ENCODE measurements at regions not wholly inside any gene's neighbourhood (a gene's known extent, or its start where the extent isn't known, plus 50 kb on each side); places are given as distances from the start of the nearest gene placed in this dataset.

DNA sequence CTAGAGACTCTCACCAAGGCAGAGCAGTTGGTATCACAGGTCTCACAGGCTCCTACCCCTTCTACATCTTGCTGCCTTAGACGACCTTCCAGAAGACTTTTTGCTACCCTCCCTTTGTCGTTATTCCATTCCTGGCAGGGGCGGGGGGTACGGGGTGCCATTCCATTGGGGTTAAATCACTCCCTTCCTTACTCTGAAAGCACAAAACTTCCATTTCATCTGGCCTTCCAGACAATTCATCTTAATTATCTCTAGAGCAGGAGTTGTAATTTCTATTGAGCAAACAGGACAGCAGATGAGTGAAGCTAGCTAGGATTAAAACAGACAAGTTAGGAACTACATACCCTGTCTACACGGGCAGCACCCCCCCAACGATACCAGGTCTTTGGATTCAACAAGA is 276.2 kb upstream of the TANK start:
- TF ChIP-seq, protein P1, sequence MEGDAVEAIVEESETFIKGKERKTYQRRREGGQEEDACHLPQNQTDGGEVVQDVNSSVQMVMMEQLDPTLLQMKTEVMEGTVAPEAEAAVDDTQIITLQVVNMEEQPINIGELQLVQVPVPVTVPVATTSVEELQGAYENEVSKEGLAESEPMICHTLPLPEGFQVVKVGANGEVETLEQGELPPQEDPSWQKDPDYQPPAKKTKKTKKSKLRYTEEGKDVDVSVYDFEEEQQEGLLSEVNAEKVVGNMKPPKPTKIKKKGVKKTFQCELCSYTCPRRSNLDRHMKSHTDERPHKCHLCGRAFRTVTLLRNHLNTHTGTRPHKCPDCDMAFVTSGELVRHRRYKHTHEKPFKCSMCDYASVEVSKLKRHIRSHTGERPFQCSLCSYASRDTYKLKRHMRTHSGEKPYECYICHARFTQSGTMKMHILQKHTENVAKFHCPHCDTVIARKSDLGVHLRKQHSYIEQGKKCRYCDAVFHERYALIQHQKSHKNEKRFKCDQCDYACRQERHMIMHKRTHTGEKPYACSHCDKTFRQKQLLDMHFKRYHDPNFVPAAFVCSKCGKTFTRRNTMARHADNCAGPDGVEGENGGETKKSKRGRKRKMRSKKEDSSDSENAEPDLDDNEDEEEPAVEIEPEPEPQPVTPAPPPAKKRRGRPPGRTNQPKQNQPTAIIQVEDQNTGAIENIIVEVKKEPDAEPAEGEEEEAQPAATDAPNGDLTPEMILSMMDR (IDR thresholded peaks at IDR 0.05; ENCODE audit: insufficient read depth, low read depth, low read length): no peak
- TF ChIP-seq EZH2 (IDR thresholded peaks at IDR 0.05; ENCODE audit: insufficient read depth, low read length): no peak

Data from astrocyte (in vitro differentiated cells and primary cell).